ENCODE measurements at regions not wholly inside any gene's neighbourhood (a gene's known extent, or its start where the extent isn't known, plus 50 kb on each side); places are given as distances from the start of the nearest gene placed in this dataset.

GRCh38 chr17:79296243-79296642 is 221.6 kb downstream of the ENGASE start:
- Histone ChIP-seq H2AFZ (ENCODE audit: low read depth, low read length) (no peak overlapping the region), H3K36me3 (ENCODE audit: insufficient read depth, low read length) (no peaks in the 10 kb centered on the region), H3K27me3 (ENCODE audit: insufficient read depth, low read length) (peaks cover 26% of the 10 kb centered on the region), H3K4me1 (ENCODE audit: insufficient read depth, low read length) (no peaks in the 10 kb centered on the region), H3K4me3 (ENCODE audit: low read length) (no peak overlapping the region), H3K9me3 (ENCODE audit: low read length) (no peaks in the 10 kb centered on the region)

- Histone ChIP-seq H3K9me3 (ENCODE audit: low read length) (no peaks in the 10 kb centered on the region), H3K4me3 (ENCODE audit: low read length) (no peak overlapping the region), H3K27me3 (ENCODE audit: insufficient read depth, low read length) (peaks cover 26% of the 10 kb centered on the region), H2AFZ (ENCODE audit: low read depth, low read length) (no peak overlapping the region), H3K36me3 (ENCODE audit: insufficient read depth, low read length) (no peaks in the 10 kb centered on the region), H3K4me1 (ENCODE audit: insufficient read depth, low read length) (no peaks in the 10 kb centered on the region)
Measured at GRCh38 chr17:79295307-79295706, 220.7 kb downstream of the ENGASE start.

DNA sequence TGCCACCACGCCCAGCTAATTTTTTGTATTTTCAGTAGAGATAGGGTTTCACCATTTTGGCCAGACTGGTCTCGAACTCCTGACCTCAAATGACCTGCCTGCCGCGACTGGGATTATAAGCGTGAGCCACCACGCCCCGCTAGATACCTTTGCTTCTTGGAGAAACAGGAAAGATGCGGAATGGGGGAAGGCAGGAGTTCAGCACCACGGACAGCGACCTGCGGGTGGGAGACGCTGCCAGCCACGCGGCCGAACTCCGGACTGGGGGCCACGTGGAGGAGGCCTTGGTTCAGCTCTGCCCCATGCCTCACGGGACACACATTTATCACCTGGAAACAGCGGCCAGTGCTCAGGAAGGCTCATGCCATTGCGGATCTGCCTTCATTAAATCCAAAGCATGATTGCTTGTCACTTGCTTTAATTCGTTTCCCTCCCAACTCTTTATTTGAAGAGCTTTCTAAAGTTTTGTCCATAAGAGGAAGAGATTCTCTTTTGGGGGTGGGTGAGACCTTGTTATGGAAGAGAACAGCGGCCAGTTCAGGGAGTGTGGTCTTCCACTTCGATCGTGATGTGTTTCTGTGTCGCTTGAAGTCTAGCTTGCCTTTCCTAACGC is 219.9 kb downstream of the ENGASE start:
- peaks cover 26% of the 10 kb centered on the region for H3K27me3 ChIP-seq (ENCODE audit: insufficient read depth, low read length)
- H2AFZ ChIP-seq (ENCODE audit: low read depth, low read length), result no peak overlapping the region
- H3K4me1 ChIP-seq (ENCODE audit: insufficient read depth, low read length), result no peaks in the 10 kb centered on the region
- no peaks in the 10 kb centered on the region for H3K9me3 ChIP-seq (ENCODE audit: low read length)
- no peaks in the 10 kb centered on the region for H3K36me3 ChIP-seq (ENCODE audit: insufficient read depth, low read length)
- no peak overlapping the region for H3K4me3 ChIP-seq (ENCODE audit: low read length)

DNA sequence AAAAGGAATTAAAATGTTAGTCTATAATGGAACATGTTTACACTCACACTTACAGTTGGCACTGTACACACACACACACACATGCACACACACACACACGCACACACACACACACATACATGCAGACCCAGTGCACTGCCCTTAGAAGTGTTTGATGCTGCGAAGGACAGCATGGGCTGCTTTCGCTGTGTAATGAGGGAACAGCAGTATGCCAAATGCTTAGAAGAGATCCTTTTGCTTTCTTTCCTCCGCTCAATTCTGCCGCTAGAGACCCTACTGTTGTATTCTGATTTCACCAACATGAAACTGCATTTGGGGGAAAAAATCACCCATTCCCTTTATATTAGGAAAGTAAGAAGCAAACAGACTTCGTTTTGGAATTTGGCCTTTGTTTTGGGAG is 217.9 kb downstream of the ENGASE start:
- no peaks in the 10 kb centered on the region for H3K9me3 ChIP-seq (ENCODE audit: low read length)
- H3K4me1 ChIP-seq (ENCODE audit: insufficient read depth, low read length), result no peaks in the 10 kb centered on the region
- H2AFZ ChIP-seq (ENCODE audit: low read depth, low read length), result no peak overlapping the region
- no peaks in the 10 kb centered on the region for H3K36me3 ChIP-seq (ENCODE audit: insufficient read depth, low read length)
- peaks cover 23% of the 10 kb centered on the region for H3K27me3 ChIP-seq (ENCODE audit: insufficient read depth, low read length)
- H3K4me3 ChIP-seq (ENCODE audit: low read length), result no peak overlapping the region

- Histone ChIP-seq H3K4me1 (ENCODE audit: insufficient read depth, low read length) (no peaks in the 10 kb centered on the region), H3K9me3 (ENCODE audit: low read length) (no peaks in the 10 kb centered on the region), H3K36me3 (ENCODE audit: insufficient read depth, low read length) (no peaks in the 10 kb centered on the region), H2AFZ (ENCODE audit: low read depth, low read length) (no peak overlapping the region), H3K27me3 (ENCODE audit: insufficient read depth, low read length) (peaks cover 18% of the 10 kb centered on the region), H3K4me3 (ENCODE audit: low read length) (no peak overlapping the region)
Measured at GRCh38 chr17:79291391-79291790, 216.8 kb downstream of the ENGASE start.

GRCh38 chr17:79290726-79291125 is 216.1 kb downstream of the ENGASE start:
- Histone ChIP-seq H3K27me3 (ENCODE audit: insufficient read depth, low read length) (peaks cover 17% of the 10 kb centered on the region), H3K4me1 (ENCODE audit: insufficient read depth, low read length) (no peaks in the 10 kb centered on the region), H3K36me3 (ENCODE audit: insufficient read depth, low read length) (no peaks in the 10 kb centered on the region), H3K9me3 (ENCODE audit: low read length) (no peaks in the 10 kb centered on the region), H3K4me3 (ENCODE audit: low read length) (no peak overlapping the region), H2AFZ (ENCODE audit: low read depth, low read length) (no peak overlapping the region)

DNA sequence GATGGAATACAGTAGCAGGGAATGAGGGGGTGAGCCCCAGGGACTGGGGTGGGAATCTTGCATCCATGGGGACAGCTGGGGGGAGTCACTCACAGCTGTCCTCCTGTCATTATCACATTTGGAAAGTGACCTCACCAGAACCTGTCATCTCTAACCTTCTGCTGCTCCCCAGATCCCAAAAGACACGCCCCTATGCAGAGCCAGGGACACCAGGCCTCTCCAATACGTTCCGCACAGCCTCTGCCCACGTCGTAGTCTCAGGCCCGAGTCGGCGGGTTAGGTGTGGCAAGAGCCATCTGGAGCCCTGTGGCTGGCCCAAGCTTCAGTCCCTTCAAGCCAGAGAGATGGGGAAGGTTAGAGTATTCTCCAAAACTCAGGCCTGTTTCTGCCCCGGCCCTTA is 214.3 kb downstream of the ENGASE start:
- H3K36me3 ChIP-seq (ENCODE audit: insufficient read depth, low read length), result no peaks in the 10 kb centered on the region
- H3K4me3 ChIP-seq (ENCODE audit: low read length), result no peak overlapping the region
- H3K4me1 ChIP-seq (ENCODE audit: insufficient read depth, low read length), result no peaks in the 10 kb centered on the region
- H3K9me3 ChIP-seq (ENCODE audit: low read length), result no peaks in the 10 kb centered on the region
- no peak overlapping the region for H2AFZ ChIP-seq (ENCODE audit: low read depth, low read length)
- peaks cover 8% of the 10 kb centered on the region for H3K27me3 ChIP-seq (ENCODE audit: insufficient read depth, low read length)

- Histone ChIP-seq H3K27me3 (ENCODE audit: insufficient read depth, low read length) (peaks cover 16% of the 10 kb centered on the region), H2AFZ (ENCODE audit: low read depth, low read length) (no peak overlapping the region), H3K36me3 (ENCODE audit: insufficient read depth, low read length) (no peaks in the 10 kb centered on the region), H3K4me1 (ENCODE audit: insufficient read depth, low read length) (no peaks in the 10 kb centered on the region), H3K9me3 (ENCODE audit: low read length) (no peaks in the 10 kb centered on the region), H3K4me3 (ENCODE audit: low read length) (no peak overlapping the region)
Measured at GRCh38 chr17:79286440-79286839, 211.8 kb downstream of the ENGASE start.

- no peaks in the 10 kb centered on the region for H3K36me3 ChIP-seq (ENCODE audit: insufficient read depth, low read length)
- H3K4me1 ChIP-seq (ENCODE audit: insufficient read depth, low read length), result no peaks in the 10 kb centered on the region
- H2AFZ ChIP-seq (ENCODE audit: low read depth, low read length), result no peak overlapping the region
- no peaks in the 10 kb centered on the region for H3K9me3 ChIP-seq (ENCODE audit: low read length)
- H3K4me3 ChIP-seq (ENCODE audit: low read length), result no peak overlapping the region
- peaks cover 13% of the 10 kb centered on the region for H3K27me3 ChIP-seq (ENCODE audit: insufficient read depth, low read length)
Measured at GRCh38 chr17:79285973-79286372, 211.3 kb downstream of the ENGASE start.

DNA sequence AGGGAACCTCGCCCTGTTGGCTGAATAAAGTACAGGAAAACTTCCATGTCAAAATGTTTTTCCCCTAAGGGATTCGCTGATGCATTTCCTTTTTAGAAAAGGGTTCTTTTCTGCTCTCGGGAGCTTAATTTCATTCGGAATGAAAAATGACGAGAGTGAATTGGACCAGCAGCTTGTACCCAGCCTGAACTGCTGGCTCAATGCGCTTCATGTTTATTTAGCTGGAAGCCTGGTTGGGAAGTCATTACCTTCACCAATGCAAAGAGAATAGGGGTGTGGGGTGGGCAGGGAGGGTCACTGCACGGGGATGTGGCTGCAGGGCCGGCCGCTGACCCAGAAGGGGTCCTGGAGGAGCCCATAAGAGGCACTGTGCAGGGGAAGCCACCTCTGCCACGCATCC is 207.7 kb downstream of the ENGASE start:
- Histone ChIP-seq H3K4me3 (ENCODE audit: low read length) (no peak overlapping the region), H3K9me3 (ENCODE audit: low read length) (no peaks in the 10 kb centered on the region), H3K4me1 (ENCODE audit: insufficient read depth, low read length) (no peaks in the 10 kb centered on the region), H3K36me3 (ENCODE audit: insufficient read depth, low read length) (no peaks in the 10 kb centered on the region), H2AFZ (ENCODE audit: low read depth, low read length) (no peak overlapping the region), H3K27me3 (ENCODE audit: insufficient read depth, low read length) (peaks cover 10% of the 10 kb centered on the region)

GRCh38 chr17:79281803-79282202 is 207.2 kb downstream of the ENGASE start:
- H3K9me3 ChIP-seq (ENCODE audit: low read length), result no peaks in the 10 kb centered on the region
- peaks cover 10% of the 10 kb centered on the region for H3K27me3 ChIP-seq (ENCODE audit: insufficient read depth, low read length)
- no peaks in the 10 kb centered on the region for H3K4me1 ChIP-seq (ENCODE audit: insufficient read depth, low read length)
- no peaks in the 10 kb centered on the region for H3K36me3 ChIP-seq (ENCODE audit: insufficient read depth, low read length)
- no peak overlapping the region for H2AFZ ChIP-seq (ENCODE audit: low read depth, low read length)
- no peak overlapping the region for H3K4me3 ChIP-seq (ENCODE audit: low read length)

- Histone ChIP-seq H3K4me3 (ENCODE audit: low read length) (no peak overlapping the region), H3K36me3 (ENCODE audit: insufficient read depth, low read length) (no peaks in the 10 kb centered on the region), H3K27me3 (ENCODE audit: insufficient read depth, low read length) (peaks cover 10% of the 10 kb centered on the region), H3K4me1 (ENCODE audit: insufficient read depth, low read length) (no peaks in the 10 kb centered on the region), H3K9me3 (ENCODE audit: low read length) (no peaks in the 10 kb centered on the region), H2AFZ (ENCODE audit: low read depth, low read length) (no peak overlapping the region)
Measured at GRCh38 chr17:79280866-79281572, 206.4 kb downstream of the ENGASE start.

- Histone ChIP-seq H3K4me1 (ENCODE audit: insufficient read depth, low read length) (no peaks in the 10 kb centered on the region), H2AFZ (ENCODE audit: low read depth, low read length) (no peak overlapping the region), H3K36me3 (ENCODE audit: insufficient read depth, low read length) (no peaks in the 10 kb centered on the region), H3K4me3 (ENCODE audit: low read length) (no peak overlapping the region), H3K9me3 (ENCODE audit: low read length) (no peaks in the 10 kb centered on the region), H3K27me3 (ENCODE audit: insufficient read depth, low read length) (peaks cover 10% of the 10 kb centered on the region)
Measured at GRCh38 chr17:79280010-79280409, 205.4 kb downstream of the ENGASE start.

DNA sequence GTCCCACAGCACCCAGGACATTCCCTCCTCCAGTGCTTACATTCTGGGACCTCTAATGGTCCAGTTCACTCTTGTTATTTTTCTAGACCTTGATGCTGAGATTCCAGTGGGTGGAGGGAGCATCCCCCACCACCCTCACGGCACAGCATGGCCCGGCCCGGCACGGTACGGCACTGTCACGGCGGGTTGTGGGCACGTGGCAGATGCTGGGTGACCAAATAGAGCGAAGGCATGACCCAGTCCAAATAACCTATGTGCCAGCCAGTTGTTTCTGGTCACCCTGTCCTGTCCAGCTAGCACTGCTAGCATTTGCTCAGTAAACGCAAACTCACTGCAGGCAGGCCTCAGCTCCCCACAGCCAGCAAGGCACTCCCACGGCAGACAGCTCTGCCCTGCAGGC is 204.7 kb downstream of the ENGASE start:
- peaks cover 10% of the 10 kb centered on the region for H3K27me3 ChIP-seq (ENCODE audit: insufficient read depth, low read length)
- no peaks in the 10 kb centered on the region for H3K9me3 ChIP-seq (ENCODE audit: low read length)
- H3K4me3 ChIP-seq (ENCODE audit: low read length), result no peak overlapping the region
- no peak overlapping the region for H2AFZ ChIP-seq (ENCODE audit: low read depth, low read length)
- no peaks in the 10 kb centered on the region for H3K4me1 ChIP-seq (ENCODE audit: insufficient read depth, low read length)
- H3K36me3 ChIP-seq (ENCODE audit: insufficient read depth, low read length), result no peaks in the 10 kb centered on the region
